ENCODE measurements at regions not wholly inside any gene's neighbourhood (a gene's known extent, or its start where the extent isn't known, plus 50 kb on each side); places are given as distances from the start of the nearest gene placed in this dataset.

- TF ChIP-seq, protein P1, sequence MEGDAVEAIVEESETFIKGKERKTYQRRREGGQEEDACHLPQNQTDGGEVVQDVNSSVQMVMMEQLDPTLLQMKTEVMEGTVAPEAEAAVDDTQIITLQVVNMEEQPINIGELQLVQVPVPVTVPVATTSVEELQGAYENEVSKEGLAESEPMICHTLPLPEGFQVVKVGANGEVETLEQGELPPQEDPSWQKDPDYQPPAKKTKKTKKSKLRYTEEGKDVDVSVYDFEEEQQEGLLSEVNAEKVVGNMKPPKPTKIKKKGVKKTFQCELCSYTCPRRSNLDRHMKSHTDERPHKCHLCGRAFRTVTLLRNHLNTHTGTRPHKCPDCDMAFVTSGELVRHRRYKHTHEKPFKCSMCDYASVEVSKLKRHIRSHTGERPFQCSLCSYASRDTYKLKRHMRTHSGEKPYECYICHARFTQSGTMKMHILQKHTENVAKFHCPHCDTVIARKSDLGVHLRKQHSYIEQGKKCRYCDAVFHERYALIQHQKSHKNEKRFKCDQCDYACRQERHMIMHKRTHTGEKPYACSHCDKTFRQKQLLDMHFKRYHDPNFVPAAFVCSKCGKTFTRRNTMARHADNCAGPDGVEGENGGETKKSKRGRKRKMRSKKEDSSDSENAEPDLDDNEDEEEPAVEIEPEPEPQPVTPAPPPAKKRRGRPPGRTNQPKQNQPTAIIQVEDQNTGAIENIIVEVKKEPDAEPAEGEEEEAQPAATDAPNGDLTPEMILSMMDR (IDR thresholded peaks at IDR 0.05): no peak
- TF ChIP-seq, protein P2, sequence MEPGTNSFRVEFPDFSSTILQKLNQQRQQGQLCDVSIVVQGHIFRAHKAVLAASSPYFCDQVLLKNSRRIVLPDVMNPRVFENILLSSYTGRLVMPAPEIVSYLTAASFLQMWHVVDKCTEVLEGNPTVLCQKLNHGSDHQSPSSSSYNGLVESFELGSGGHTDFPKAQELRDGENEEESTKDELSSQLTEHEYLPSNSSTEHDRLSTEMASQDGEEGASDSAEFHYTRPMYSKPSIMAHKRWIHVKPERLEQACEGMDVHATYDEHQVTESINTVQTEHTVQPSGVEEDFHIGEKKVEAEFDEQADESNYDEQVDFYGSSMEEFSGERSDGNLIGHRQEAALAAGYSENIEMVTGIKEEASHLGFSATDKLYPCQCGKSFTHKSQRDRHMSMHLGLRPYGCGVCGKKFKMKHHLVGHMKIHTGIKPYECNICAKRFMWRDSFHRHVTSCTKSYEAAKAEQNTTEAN (CRISPR knock-in tag; IDR thresholded peaks at IDR 0.05): no peak
Measured at GRCh38 chr17:79255046-79255445, 180.4 kb downstream of the ENGASE start.

Data from WTC11 (cell line).